Middle frontal gyrus (tissue), 1 donor: ENCODE measurements at regions not wholly inside any gene's neighbourhood (a gene's known extent, or its start where the extent isn't known, plus 50 kb on each side); places are given as distances from the start of the nearest gene placed in this dataset.
"Not testable (repeated sequence)": the region's sequence is repeated elsewhere in the genome, so short reads cannot be mapped to it uniquely, and the experiment has no call there.

ENCODE experiments used
- DNase-seq: peaks from one replicate; pipeline ENCODE4 v3.0.0-alpha.2; 2015; ENCODE audit warnings: low spot score; ENCODE audit errors: extremely low spot score

- no peak for DNase-seq
Measured at GRCh38 chr5:56763711-56764466, 51.5 kb upstream of the MAP3K1 start.

- DNase-seq = no peak
Measured at GRCh38 chr5:56763182-56763581, 52.2 kb upstream of the MAP3K1 start.

- no peak for DNase-seq
Measured at GRCh38 chr5:56761151-56761885, 54.0 kb upstream of the MAP3K1 start.

DNA sequence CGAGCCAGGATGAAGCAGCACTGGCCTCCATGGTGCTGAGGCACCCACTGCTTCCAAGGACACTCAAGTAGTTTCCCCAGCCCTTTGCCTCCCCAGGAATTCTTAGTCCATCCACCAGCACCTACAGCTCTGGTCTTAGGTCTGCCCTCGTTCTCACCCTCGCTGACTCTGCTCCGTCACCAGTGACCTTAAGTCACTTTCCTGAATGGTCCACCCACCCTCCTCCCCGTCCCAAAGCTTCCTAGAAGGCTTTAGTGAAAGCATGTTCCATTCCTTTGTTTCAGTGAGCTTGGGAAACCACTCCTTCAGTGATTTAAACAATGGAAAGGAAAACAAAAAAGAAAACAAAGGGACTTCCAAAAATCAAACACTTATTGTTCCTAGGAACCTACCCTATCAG, 54.6 kb upstream of the MAP3K1 start:
- no peak for DNase-seq

GRCh38 chr5:56759521-56760216, 55.7 kb upstream of the MAP3K1 start:
- no peak for DNase-seq

DNA sequence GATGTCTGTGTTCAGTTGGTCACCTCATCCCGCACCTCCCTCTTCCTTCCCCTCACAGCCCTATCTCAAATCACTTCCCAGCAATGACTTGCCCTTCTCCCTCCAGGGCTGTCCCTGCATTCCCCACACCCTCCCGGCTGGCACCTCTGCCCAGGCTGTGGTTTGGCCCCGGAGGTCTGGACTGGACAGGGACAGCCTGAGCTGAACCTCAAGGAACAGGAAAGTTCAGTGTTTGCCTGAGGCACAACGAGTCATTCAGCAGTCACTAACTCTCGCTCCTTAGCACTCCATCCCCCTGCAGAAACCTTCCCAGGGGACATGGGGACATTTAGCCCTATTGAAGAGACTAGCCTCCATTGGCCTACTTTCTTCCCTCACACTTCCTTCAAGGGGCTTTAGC, 58.3 kb upstream of the MAP3K1 start:
- DNase-seq = no peak

GRCh38 chr5:56755036-56755555, 60.3 kb upstream of the MAP3K1 start:
- DNase-seq = no peak

- DNase-seq = not testable (repeated sequence)
Measured at GRCh38 chr5:56753588-56753987, 61.8 kb upstream of the MAP3K1 start.

DNA sequence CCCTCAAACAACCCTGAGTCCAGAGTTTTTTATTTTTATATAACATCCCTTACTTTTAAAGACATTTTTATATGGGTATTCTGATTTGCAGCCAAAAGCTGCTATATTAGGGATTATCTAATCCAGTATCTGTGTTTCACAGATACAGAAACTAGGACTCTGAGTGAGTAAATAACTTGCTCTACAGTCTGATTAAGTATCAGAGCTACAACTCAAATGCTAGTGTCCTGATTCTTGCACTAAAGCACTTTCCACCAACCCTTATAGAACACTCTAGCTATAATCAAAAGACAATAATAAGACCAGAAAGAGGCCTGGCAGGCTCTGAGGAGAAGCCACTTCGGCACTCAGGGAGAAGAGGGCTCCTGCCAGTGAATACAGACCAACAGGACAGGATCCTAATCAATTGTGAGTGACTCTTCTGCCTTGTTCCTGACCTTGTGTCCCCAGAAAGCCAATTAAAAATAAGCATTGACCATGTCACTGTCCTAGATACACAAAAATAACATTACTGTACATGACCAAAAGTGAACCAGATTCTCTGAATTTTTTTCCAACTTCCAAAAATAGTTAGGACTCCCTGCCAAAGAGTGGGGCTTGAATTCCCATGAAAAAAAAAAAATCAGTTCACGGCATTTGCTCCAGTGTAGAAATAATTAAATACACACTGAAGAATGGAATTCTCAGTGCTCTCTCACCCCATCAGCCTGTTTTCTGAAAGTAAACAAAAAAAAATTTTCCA, 63.6 kb upstream of the MAP3K1 start:
- DNase-seq = no peak

DNA sequence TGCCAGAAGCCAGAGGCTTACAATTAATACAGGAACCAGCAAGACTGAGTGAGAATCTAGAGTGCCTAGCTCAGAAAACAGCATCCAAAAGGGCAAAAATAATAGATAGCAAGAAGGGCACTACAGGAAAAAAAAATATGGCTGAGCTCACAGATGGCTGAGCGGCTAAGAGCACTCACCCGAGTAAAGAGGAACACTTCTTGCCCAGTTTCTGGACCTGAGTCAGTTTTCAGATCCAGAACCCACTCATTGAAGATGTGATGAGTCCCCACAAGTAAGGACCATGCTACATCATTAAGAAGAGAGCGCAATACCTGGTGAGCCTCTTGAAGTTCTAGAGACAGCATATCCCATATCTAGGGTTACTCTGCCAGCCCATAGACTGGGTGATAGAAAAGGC, 65.5 kb upstream of the MAP3K1 start:
- no peak for DNase-seq

GRCh38 chr5:56746553-56747339, 68.6 kb upstream of the MAP3K1 start:
- no peak for DNase-seq

- no peak for DNase-seq
Measured at GRCh38 chr5:56745864-56746263, 69.5 kb upstream of the MAP3K1 start.

DNA sequence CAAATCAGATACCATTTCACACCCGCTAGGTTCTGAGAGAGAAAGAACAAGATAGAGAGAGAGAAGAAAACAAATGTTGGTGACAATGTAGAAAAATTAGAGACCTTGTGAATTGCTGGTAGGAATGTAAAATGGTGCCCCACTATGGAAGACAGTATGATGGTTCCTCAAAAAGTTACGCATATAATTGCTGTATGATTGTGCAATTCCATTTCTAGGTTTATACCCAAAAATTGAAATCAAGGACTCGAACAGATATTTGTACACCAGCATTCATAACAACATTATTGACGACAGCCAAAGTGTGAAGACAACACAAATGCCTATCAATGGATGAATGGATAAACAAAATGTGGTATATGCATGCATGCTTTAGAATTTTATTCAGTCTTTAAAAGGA, 74.5 kb upstream of the MAP3K1 start:
- DNase-seq = no peak

GRCh38 chr5:56739990-56740389, 75.4 kb upstream of the MAP3K1 start:
- no peak for DNase-seq

GRCh38 chr5:56737951-56738606, 77.3 kb upstream of the MAP3K1 start:
- DNase-seq = no peak

- no peak for DNase-seq
Measured at GRCh38 chr5:56737002-56737621, 78.2 kb upstream of the MAP3K1 start.

DNA sequence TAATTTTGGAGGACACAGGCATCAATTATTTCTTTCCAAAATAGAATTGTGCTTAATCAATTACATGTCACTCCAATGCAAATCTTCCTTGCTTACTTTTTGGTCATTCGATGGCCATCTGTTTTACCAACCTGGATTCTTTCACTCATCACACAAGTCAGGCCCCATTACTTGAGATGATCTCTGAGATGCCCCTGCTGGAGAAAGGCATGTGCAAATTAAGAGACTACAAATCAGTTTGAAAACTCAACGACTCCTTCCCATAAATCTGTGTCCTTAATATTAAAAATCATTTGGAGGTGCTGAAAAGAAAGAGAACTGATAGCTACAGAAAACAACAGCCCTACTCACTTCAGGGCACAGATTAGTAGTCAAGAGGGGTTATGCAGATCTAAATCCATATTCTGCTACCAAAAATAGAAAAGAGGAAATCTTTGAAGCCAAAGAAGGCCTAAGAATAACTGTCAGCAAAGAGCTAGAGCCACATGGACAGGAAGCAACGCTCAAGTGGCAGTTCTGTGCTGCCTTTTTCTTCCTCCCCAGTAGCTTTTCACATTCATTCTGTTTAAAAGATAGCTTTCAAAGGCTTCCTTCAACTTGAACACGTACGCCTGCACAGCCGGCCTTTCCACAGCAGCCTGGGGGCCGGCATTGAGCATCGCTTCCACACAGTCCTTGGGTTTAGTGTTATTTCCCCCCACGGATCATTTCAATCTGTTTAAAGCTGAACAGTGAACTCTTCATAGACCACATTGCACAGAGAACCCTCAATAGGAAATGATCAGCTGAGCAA, 79.3 kb upstream of the MAP3K1 start:
- no peak for DNase-seq

GRCh38 chr5:56734091-56734694, 81.2 kb upstream of the MAP3K1 start:
- DNase-seq = no peak
